ENCODE measurements at regions not wholly inside any gene's neighbourhood (a gene's known extent, or its start where the extent isn't known, plus 50 kb on each side); places are given as distances from the start of the nearest gene placed in this dataset.

DNA sequence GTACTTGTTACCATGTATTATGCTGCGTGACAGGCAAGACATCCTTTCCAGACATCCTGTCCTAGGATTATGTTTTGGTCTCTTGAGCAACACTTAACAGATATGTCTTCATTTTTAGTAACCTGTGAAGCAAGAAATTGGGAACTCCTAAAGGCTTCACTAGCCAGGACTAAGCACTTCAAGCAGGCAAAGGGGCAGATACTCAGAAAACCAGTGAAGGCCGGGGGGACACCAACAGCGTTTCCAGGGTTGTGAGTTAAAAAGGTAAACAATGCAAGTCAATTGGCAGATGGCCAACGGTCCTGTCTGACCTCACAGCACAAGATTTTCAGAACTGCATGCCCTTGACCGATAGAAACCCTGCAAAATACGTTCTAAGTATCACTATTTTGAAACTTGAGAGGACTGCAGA, 77.6 kb upstream of the SFMBT2 start:
- TF ChIP-seq, protein P1, sequence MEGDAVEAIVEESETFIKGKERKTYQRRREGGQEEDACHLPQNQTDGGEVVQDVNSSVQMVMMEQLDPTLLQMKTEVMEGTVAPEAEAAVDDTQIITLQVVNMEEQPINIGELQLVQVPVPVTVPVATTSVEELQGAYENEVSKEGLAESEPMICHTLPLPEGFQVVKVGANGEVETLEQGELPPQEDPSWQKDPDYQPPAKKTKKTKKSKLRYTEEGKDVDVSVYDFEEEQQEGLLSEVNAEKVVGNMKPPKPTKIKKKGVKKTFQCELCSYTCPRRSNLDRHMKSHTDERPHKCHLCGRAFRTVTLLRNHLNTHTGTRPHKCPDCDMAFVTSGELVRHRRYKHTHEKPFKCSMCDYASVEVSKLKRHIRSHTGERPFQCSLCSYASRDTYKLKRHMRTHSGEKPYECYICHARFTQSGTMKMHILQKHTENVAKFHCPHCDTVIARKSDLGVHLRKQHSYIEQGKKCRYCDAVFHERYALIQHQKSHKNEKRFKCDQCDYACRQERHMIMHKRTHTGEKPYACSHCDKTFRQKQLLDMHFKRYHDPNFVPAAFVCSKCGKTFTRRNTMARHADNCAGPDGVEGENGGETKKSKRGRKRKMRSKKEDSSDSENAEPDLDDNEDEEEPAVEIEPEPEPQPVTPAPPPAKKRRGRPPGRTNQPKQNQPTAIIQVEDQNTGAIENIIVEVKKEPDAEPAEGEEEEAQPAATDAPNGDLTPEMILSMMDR (IDR thresholded peaks at IDR 0.05), result no peak
- TF ChIP-seq POLR2A (IDR thresholded peaks at IDR 0.05), result no peak

Data from breast epithelium (tissue), 3 donors.